Thymus (tissue), 11 donors: ENCODE measurements at regions not wholly inside any gene's neighbourhood (a gene's known extent, or its start where the extent isn't known, plus 50 kb on each side); places are given as distances from the start of the nearest gene placed in this dataset.
"Not testable (repeated sequence)": the region's sequence is repeated elsewhere in the genome, so short reads cannot be mapped to it uniquely, and the experiment has no call there.

Experiments used
- DNase-seq, 9 donors: peaks; one replicate each; pipeline ENCODE4 v3.0.0-alpha.2; 2013; ENCODE audit warnings: low spot score in 9 of 9, low read depth in 6 of 9, missing footprints in 1 of 9
- H3K27ac ChIP-seq, 2 donors: one replicate each; pipeline ENCODE4 v1.5.1; 2013; ENCODE audit warnings: control low read depth in 1 of 2, low read depth in 1 of 2, low read length in 1 of 2, mild to moderate bottlenecking in 1 of 2, moderate library complexity in 1 of 2
- H3K27me3 ChIP-seq, 2 donors: one replicate each; pipeline ENCODE4 v1.5.1; 2013; ENCODE audit warnings: low read length in 1 of 2; ENCODE audit not compliant: control insufficient read depth in 2 of 2, insufficient read depth in 1 of 2
- H3K36me3 ChIP-seq, 2 donors: one replicate each; pipeline ENCODE4 v1.5.1; 2013; ENCODE audit warnings: low read length in 1 of 2, mild to moderate bottlenecking in 1 of 2, moderate library complexity in 1 of 2; ENCODE audit not compliant: control insufficient read depth in 2 of 2, insufficient read depth in 2 of 2
- H3K4me1 ChIP-seq, 2 donors: one replicate each; pipeline ENCODE4 v1.5.1; 2013; ENCODE audit warnings: low read length in 2 of 2; ENCODE audit not compliant: control insufficient read depth in 2 of 2, insufficient read depth in 2 of 2
- H3K4me3 ChIP-seq, 2 donors: one replicate each; pipeline ENCODE4 v1.5.1; 2013; ENCODE audit warnings: low read length in 2 of 2, control low read depth in 1 of 2, mild to moderate bottlenecking in 1 of 2
- H3K9me3 ChIP-seq, 2 donors: one replicate each; pipeline ENCODE4 v1.5.1; 2013; ENCODE audit warnings: low read length in 1 of 2, mild to moderate bottlenecking in 1 of 2; ENCODE audit not compliant: control insufficient read depth in 2 of 2, insufficient read depth in 1 of 2
- WGBS: extraction: QIAGEN DNeasy Blood & Tissue Kit; methylation state at CpG from one replicate; pipeline ENCODE4 v1.1.7; 2013; 5-methylcytosine and 5-hydroxymethylcytosine counted together
- donor health status: healthy.

- Histone ChIP-seq H3K4me1 (no peaks in the 10 kb centered on the region), H3K27ac (no peak overlapping the region), H3K4me3 (no peak overlapping the region), H3K36me3 (no peaks in the 10 kb centered on the region), H3K9me3 (peaks cover 0 to 7% of the 10 kb centered on the region in 2 donors), H3K27me3 (no peaks in the 10 kb centered on the region)
- 91% methylated on average over 3 of the region's 3 CpGs for WGBS
- DNase-seq: no peak
Measured at GRCh38 chr2:56576001-56576400, 392.2 kb downstream of the CCDC85A start.

- no peaks in the 10 kb centered on the region for H3K4me1 ChIP-seq
- H3K4me3 ChIP-seq: no peak overlapping the region
- H3K27ac ChIP-seq: no peak overlapping the region
- H3K27me3 ChIP-seq: no peaks in the 10 kb centered on the region
- H3K36me3 ChIP-seq: no peaks in the 10 kb centered on the region
- H3K9me3 ChIP-seq: peaks cover 0 to 7% of the 10 kb centered on the region in 2 donors
- DNase-seq: no peak
Measured at GRCh38 chr2:56580242-56580641, 396.5 kb downstream of the CCDC85A start.

GRCh38 chr2:56582570-56582969 lies 398.8 kb downstream of the CCDC85A start:
- Histone ChIP-seq H3K4me3 (no peak overlapping the region), H3K36me3 (no peaks in the 10 kb centered on the region), H3K9me3 (no peaks in the 10 kb centered on the region), H3K27me3 (no peaks in the 10 kb centered on the region), H3K4me1 (no peaks in the 10 kb centered on the region), H3K27ac (no peak overlapping the region)
- DNase-seq: no peak
- 91% methylated on average over 1 of the region's 1 CpG for WGBS

- Histone ChIP-seq H3K4me1 (no peaks in the 10 kb centered on the region), H3K27ac (no peak overlapping the region), H3K9me3 (no peaks in the 10 kb centered on the region), H3K4me3 (no peak overlapping the region), H3K36me3 (no peaks in the 10 kb centered on the region), H3K27me3 (no peaks in the 10 kb centered on the region)
- 94% methylated on average over 1 of the region's 1 CpG for WGBS
- DNase-seq: no peak
Measured at GRCh38 chr2:56583796-56584315, 400.1 kb downstream of the CCDC85A start.

- no peaks in the 10 kb centered on the region for H3K4me1 ChIP-seq
- H3K4me3 ChIP-seq: no peak overlapping the region
- H3K27ac ChIP-seq: no peak overlapping the region
- DNase-seq: no peak
- H3K27me3 ChIP-seq: no peaks in the 10 kb centered on the region
- H3K9me3 ChIP-seq: no peaks in the 10 kb centered on the region
- 94% methylated on average over 1 of the region's 1 CpG for WGBS
- no peaks in the 10 kb centered on the region for H3K36me3 ChIP-seq
Measured at GRCh38 chr2:56587456-56587855, 403.7 kb downstream of the CCDC85A start.

GRCh38 chr2:56589194-56589593 lies 405.4 kb downstream of the CCDC85A start:
- no peak for DNase-seq
- no peaks in the 10 kb centered on the region for H3K36me3 ChIP-seq
- WGBS: 83% methylated on average over 1 of the region's 1 CpG

DNA sequence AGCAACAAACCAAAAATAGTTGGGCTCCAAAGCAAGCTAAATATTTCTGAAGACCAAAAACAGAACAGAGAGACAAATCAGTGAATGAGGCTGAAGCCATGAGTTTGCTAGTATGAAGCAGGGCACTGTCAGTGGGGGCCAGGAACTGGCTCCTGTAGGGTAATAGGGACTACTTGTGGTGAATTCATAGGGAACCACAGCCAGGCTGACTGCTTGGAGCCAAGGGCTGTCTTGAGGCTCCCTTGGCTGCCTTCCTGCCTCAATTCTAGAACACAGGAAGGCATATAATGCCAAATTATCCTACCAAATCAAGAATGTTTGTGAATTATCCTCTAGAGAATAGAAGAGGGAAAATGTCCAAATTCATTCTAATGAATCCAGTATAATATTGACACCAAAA lies 406.0 kb downstream of the CCDC85A start:
- Histone ChIP-seq H3K9me3 (no peaks in the 10 kb centered on the region), H3K27ac (no peak overlapping the region), H3K4me3 (no peak overlapping the region), H3K36me3 (no peaks in the 10 kb centered on the region), H3K27me3 (no peaks in the 10 kb centered on the region), H3K4me1 (no peaks in the 10 kb centered on the region)
- DNase-seq: no peak

More at GRCh38 chr2:56589194-56589593, 405.4 kb downstream of the CCDC85A start:
- no peaks in the 10 kb centered on the region for H3K4me1 ChIP-seq
- no peak overlapping the region for H3K27ac ChIP-seq
- H3K4me3 ChIP-seq: no peak overlapping the region
- H3K27me3 ChIP-seq: no peaks in the 10 kb centered on the region
- H3K9me3 ChIP-seq: no peaks in the 10 kb centered on the region

GRCh38 chr2:56590611-56591010 lies 406.8 kb downstream of the CCDC85A start:
- 91% methylated on average over 3 of the region's 3 CpGs for WGBS
- no peaks in the 10 kb centered on the region for H3K9me3 ChIP-seq

GRCh38 chr2:56606086-56606485 lies 422.3 kb downstream of the CCDC85A start:
- DNase-seq, H3K4me1 ChIP-seq, H3K4me3 ChIP-seq, H3K27me3 ChIP-seq, H3K9me3 ChIP-seq, H3K36me3 ChIP-seq, H3K27ac ChIP-seq: not testable (repeated sequence)
- WGBS: 95% methylated on average over 9 of the region's 9 CpGs

More at GRCh38 chr2:56590611-56591010, 406.8 kb downstream of the CCDC85A start:
- Histone ChIP-seq H3K27ac (no peak overlapping the region), H3K4me3 (no peak overlapping the region), H3K27me3 (no peaks in the 10 kb centered on the region), H3K36me3 (no peaks in the 10 kb centered on the region), H3K4me1 (no peaks in the 10 kb centered on the region)
- no peak for DNase-seq

GRCh38 chr2:56613254-56613653 lies 429.5 kb downstream of the CCDC85A start:
- Histone ChIP-seq H3K36me3 (no peaks in the 10 kb centered on the region), H3K27me3 (no peaks in the 10 kb centered on the region), H3K4me1 (no peaks in the 10 kb centered on the region), H3K27ac (no peak overlapping the region), H3K9me3 (no peaks in the 10 kb centered on the region), H3K4me3 (no peak overlapping the region)
- 78% methylated on average over 1 of the region's 1 CpG for WGBS
- DNase-seq: no peak
